T-helper 1 cell treated with Interleukin-12 subunit alpha and Interleukin-12 subunit beta and Interleukin-4 antibody, amounts not matched to agents 30 ng/mL and 1 ng/mL, for 36 hours (primary cell): ENCODE measurements at regions not wholly inside any gene's neighbourhood (a gene's known extent, or its start where the extent isn't known, plus 50 kb on each side); places are given as distances from the start of the nearest gene placed in this dataset.

Source experiments
- intact Hi-C: fragments of 100-400 bp; cut with micrococcal nuclease; formaldehyde crosslinking; loops from one replicate; pipeline ENCODE4 v1.15.1; 2024

DNA sequence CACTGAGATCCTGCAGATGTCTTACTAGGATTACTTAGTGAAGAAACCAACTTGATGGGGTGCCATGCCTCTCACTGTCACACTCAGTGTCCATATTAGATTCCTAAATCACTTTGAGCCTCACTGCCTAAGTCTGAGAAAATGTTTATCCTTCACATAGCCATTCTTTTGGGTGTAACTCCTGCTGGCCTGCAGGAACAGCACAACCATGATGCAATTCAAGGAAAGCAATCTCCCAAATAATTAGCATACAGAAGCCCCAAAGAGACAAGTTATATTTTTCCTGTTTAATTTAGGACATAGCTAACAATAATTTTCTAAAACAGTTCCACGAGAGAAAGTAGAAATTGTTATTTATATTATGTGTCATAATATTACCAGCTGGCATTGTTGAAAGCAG, 655.5 kb downstream of the KCNA4 start:
- intact Hi-C loops, result no loop called here

DNA sequence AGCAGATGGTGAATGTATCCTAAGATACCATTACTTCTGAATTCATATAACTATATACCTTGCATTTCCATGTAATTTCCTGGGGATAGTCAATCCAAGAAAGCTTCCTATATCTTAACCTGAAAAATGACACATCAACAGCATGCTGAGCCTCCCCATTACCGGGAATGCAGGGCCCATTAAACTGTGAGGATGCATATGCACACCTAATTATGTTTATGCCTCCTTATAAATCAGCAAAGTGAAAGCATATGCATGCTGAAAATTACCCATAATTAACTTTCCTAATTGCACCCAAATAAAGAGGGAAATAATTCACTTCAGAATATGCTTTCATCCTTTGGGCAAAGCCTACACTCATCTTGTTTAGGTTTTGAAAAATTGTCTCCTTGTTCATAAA, 663.0 kb downstream of the KCNA4 start:
- intact Hi-C loops, result no loop called here

DNA sequence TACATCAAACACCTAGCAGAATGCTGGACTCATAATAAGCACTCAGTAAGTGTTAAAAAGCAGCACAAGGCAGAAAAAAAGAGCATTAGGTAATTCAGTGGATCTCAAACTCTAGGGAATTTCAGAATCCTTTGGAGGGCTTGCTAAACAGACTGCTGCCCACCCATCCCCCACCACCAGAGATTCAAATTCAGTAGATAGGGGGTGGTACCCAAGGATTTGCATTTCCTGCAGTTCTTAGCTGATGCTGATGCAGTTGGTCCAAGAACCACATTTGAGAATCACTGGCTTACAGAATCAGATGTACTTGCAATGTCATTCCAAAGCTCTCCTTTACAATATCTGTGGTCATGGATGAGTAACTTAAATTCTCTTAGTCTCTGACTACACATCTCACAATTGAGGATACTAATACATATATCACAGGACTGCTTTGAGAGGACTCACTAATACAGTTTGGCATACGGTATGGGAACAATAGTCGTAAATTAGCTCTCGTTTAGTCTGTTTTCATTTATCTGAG, 664.5 kb downstream of the KCNA4 start:
- intact Hi-C loops, result no loop called here

DNA sequence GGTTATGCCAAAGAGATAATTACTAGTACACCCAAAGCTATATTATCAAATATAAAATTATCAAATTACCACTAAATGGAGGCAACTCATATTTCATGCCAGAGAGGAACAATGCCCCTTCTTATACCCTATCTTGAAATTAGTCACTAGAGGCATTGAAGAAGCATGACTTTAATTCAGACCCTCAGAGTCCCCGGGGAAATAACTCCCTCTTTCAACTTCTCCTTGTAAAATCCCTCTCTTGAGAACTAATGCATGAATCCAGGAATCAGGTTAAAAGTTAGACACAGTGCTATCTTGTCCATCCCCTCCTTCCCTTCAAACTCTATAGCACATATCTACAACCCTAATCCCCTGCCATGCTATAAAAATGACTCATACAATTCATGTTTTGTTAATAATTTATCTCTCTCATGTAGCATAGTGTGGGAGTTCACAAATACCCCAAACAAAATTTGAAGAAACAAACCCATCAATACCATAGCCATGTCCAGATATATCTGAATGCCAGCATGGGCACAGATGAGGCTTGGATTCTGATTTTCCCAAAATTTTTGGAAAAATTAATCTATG, 665.4 kb downstream of the KCNA4 start:
- intact Hi-C loops, result no loop called here

DNA sequence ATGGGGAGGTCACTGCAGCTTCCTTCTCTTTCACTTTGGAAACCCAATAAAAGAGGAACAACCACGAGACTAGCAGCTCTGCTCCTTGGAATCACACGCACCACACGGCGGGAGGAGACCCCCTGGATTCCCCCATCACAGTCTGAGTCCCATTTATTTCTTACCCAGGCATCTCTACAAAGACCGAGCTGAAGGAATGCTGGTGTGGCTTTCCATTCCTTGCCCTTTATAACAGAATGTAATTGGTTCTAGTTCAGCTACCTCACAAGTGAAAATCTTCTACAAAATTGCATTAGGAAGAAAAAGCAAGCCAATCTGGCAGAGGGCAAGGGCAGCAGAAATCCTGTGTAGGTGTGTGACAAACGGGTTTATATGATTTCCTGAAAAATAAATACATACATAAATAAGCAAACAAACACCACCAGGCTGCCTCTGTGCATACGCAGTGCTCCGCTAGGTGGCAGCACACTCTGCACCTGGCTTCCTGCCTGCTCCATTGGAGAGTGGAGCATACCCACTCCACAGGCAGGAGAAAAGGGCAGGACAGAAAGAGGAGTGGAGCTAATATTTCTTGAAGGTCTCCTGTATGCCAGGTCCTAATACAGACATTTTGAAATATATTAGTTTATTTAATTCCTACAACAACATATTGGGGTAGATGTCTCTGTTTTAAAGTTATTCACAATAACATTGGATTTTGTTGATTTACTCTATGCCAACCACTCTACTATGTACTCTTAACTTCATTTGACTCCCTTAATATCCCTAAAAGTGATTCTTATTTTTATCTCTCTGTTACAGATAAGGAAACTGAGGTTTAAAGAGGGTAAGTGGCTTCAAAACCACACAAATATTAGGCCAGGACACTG, 673.1 kb downstream of the KCNA4 start:
- intact Hi-C loops, result loop anchor here (5.0 kb wide), 1 partner anchor 1574 kb away; no protein-coding TSS in a partner anchor

DNA sequence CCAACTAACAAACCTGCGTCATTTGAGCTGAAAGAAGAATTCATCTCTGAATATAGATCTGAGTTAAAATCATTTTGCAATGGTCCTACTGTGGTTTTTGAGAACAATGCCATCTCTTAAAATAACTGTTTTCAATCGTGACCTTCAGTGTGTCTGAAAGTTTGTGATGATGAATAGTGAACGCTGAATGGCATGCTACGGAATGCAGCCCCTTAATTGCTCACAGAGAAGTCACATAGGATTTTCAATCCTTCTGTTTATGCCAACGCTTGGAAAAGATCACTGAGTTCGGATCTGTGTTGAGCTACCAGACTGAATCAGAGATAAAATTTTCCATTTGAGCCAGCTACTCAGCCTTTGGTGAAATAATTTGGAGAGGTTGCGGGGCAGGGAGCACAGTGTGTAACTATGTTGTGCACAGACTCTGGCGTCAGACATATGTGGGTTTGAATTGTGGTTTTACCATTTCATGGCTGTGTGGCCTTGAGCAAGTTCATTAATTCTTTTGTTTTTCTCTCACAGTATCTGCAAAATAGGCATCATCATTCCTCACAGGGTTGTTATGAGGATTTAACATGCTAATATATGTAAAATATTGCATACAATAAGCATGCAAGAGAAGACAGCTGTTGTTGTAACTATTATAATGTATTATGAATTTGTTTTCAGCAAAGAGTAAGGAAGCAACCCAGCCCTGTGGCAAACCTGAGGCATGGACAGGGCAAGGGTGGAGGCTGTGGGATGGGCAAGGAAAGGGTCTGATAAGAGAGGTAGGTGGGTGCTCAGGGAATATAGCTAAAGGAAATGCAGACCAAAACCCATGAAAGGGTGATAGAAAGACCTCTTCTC, 679.9 kb downstream of the KCNA4 start:
- intact Hi-C loops, result no loop called here

DNA sequence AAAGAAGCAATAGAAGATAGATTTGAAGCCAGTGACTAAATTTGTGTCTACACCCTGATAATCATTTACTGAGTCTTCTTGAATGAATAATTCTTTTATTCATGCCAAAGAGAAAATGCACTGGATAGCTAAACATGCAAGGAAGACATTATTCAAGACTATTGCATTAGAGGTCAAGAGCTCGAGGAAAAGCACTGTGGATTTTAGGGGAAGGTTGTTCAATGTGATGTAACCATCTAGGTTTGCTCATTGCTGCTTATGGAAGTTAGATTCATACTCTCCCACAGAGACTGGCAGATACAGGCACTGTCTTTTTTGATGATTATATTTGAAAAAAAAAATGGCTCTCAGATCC, 682.1 kb downstream of the KCNA4 start:
- intact Hi-C loops, result loop anchor here (1.0 kb wide), 1 partner anchor 1635 kb away; no protein-coding TSS in a partner anchor

DNA sequence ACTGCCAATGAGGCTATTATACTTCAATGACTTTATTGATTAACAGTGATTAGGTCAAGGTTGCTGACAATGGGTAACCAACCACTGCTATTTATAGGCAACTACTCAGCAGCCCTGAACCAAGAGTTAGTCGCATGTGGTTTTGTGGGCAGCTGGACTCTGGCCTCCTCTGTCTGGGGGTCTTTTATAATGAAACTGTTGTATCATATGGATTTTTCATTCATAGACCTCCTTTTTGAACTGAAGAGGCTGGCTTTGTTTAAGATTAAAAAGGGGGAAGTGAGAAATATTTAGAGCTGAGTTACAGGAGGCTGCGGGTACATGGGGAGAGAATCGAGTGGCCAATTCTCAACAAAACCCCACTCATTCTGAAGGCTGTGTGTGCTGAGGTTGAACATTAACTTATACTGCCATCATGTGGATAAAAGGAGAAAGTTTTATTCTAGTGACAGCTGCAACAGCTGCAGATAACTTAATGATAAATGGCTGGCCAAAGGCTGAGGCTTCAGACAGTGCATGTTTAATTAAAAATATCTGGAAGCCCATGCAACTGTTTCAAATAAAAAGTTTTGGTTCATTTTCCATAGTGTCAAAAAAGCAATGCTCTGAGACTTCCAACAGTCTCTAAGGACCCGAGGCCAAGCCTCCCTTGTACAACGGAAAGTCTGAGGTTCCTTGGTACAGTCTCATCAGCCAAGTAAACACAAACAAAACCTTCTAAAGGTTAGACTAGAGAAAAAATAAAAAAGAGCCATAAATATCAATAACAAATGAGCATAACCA, 682.6 kb downstream of the KCNA4 start:
- intact Hi-C loops, result loop anchor here (1.0 kb wide), 1 partner anchor 1635 kb away; no protein-coding TSS in a partner anchor

DNA sequence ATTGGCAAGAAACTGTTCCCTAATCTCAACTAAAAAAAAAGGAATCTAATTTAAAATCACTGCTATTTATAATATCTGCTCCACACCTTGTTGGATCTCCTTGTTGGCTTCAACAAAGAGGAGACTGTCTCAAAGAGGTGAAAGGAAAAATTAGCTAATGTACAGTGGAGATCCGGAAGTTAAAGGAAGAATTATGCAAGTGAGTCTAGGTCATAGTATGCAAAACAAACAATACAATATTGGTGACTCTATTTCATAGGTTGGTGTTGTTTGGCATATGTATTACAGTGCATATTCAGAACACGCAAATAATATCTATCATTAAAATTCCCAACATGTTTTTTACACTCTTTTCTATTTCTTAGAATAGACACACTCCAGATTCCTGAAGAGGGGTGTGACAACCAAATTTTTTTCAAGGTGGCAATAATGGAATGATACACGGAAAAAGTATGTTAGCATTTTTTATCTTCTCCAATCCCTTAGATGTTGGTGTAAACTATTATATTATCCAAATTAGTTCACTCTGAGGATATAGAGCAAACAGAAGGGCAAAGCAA, 685.3 kb downstream of the KCNA4 start:
- intact Hi-C loops, result no loop called here

DNA sequence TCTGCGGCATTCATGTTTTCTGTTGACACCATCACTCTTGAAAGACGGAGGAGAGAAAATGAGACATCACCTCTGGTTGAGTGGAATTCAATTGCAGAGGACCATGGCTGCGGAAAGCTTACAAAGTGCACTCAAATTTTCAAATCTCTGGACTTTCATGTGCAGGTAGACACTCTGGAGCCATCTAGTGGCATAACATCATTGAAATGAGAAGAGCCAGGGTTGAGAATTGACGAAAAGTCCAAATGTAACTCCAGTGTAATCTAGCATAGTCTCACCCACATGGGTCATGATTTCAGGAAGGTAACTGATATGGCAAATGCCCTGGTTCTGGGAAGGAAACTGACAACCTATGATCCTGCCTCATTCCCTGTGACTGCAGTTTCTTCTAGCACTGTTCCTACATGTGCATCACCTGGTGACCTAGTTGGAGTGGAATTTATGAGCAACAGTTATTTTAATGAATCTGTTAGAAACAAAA, 687.8 kb downstream of the KCNA4 start:
- intact Hi-C loops, result no loop called here

DNA sequence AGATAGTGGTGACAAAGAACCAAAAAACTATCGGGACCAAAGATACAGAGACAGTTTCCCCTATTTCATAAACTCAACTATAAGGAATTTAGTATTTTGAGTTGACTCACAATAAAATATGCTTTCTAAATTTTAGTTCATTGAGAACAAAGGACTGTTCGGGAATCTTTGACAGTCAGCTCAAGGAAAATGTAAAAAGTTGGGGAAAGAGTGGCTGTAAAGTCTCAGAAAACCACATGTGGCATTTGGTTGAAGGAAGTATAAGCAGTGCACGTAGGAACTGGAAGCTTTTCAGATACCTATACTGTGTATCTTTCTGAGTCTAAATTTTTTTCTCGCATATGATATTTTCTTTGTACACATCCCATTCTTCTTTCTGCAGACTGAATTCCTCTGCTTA, 688.9 kb downstream of the KCNA4 start:
- intact Hi-C loops, result no loop called here

DNA sequence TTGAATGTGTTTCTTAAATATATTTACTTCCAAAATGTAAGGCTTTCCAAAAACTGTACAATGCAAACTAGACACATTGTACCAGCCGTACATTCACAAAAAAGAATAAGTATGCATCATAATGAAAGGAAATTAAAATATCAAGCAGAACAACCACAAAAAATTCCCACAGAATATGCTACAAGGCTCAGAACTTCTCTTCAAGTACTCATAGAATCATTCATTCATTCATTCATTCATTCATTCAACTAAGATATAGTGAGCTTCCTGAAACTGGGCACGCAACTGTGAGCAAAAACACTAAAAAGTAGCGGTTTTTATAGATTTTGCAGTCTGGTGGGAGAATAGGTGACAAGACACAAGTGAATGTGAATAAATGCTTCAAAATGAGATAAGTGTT, 690.1 kb downstream of the KCNA4 start:
- intact Hi-C loops, result no loop called here

DNA sequence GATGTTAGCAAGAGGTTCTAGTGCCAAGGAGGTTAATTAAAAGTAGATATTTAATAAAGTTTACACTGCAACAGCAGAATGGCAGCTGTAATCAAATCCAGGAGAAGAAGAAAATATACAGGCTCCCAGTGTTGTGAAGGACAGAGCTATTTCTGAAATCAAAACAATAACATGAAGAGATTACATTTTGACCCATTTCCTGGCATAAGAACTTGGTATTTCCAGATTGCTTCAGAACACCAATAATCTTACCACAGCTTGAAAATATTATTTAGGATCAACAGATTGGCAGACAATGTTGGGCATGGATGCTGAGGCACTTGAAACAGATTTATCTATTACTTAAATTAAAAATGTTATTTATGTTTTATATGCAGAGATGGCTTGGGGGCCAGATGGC, 692.5 kb downstream of the KCNA4 start:
- intact Hi-C loops, result no loop called here

DNA sequence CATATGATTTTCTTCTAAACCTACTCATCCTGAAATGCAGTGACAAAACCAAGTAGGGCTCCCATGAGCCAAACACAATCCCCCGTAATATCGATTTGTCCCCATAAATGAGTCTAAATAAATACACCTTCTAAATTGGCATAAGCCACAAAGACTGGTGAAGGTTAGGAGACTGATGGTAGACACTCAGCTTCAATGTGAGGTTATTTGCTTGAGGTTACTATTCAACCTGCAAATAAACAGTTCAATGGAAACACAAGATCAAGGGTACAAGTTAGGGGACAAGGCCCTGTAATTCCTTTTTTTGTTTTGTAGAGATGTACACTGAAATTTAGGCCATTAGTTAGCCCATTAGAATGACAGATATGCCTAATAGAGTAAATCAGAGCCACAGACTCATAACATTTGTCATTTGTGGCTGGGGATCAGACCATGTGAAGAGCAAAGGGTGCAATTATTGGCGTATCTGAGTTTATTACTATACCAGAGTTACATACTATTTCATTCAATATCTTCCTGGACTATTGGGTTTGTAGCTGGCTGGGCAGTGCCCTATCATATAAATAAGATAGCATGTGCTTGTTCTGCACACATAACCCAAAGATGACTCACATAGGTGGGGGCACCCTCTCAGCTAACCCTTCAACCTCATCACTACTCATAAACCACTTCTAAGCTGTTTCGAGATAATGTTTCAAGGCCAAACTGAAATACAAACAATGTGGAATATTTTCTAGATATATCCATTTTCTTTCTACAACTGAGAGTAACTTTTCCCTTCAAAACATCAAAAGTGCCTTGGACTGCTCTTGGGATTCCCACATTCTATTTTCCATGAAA, 695.3 kb downstream of the KCNA4 start:
- intact Hi-C loops, result no loop called here

DNA sequence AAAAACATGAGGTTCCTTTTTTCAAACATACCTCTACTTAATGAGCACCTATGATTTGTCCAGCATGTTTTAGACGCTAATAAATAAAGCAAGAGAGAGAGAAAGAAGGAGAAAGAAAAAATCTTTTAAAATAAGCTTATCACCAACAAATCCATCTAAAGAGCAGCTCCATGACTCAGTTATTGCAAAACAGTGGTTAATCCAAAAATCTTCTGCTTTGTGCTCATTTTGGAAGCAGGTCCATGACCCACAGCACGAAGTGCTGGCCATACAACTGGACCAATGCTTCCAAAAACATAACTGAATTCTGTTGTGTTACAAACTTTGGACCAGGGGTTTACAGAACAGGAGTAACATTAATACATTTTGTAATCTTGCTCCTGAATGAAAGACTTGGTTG, 696.6 kb downstream of the KCNA4 start:
- intact Hi-C loops, result no loop called here

DNA sequence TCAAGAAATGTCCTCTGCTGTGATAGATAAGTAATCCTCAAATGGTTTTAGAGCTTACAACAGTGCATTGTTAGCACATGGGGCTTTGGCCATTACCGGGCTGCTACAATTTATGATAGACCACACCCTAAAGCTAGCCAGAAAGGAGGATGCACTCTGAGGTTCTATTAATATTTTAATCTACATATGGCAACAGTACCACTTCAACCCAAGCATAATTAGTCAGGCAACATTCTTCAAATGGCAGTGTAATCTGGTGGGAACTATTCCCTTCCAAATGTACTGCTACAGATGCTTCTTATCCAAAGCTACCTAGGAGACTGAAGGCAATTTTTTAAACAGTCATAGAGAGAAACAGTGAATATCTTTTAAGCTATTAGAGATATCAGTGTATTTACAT, 697.6 kb downstream of the KCNA4 start:
- intact Hi-C loops, result no loop called here

DNA sequence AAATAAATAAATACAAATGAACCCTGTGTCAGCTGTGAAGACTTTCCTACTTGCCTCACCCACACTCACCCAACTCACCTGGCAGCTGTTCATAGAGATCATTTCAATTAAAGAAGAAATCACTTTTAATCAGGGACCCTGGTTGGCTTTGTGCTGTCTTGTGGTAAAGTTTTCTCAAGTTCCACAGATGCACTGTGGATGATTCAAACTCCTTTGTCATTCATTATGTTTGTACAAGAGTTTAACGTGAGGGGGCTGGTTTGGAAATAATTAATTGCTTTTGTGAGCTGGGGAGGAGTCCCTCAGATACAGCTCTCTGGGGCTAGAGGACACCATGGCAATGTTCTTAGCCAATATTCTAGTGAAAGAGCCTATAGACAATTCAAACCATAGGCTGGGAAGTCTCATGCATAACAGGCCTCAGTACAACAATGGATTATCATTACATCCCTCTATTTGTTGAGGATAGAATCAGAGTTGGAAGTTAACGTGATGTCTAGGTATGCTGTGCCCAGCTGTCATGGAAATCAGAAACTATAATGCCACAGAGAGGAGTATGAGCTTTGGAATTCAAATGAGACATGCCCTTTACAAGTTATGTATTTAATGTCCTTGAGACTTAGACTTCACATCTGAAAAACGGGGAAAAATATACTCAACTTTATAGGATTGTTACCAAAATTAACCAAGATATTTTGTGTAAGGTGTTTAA, 698.5 kb downstream of the KCNA4 start:
- intact Hi-C loops, result no loop called here

DNA sequence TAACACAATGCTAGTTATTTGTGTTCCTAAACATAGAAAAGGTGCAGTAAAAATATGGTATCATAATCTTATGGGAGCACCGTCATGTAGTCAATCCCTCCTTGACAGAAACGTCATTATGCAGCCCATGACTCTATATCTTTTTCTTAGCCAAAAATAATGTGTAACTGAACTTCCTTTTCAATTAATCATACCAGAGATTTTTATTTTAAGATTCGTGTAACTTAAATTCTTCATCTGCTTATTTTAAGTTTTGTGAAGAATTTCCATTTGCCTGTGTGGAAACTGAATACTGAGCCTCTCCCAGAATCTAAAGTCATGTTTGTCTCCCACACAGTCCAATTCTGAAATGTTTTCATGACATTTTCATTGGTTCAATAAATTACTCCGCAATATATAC, 699.1 kb downstream of the KCNA4 start:
- intact Hi-C loops, result no loop called here

DNA sequence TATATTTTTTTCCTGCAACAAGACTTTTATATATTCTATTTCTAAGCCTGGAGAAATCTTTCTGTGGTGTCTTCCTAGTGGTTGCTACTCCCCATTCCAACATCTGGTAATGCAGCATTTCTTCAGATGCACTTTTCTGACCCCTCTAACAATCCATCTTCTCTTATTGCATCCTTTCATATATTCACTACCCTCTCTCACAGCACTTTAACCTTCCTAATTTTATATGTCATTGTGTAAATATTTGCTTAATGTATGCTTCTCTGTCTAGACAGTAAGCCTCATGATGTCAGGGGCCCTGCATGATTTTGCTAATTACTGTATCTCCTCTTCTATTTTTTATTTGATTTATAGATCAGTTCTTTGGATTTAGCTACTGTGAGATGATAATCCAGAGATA, 701.6 kb downstream of the KCNA4 start:
- intact Hi-C loops, result no loop called here
